ENCODE measurements at regions not wholly inside any gene's neighbourhood (a gene's known extent, or its start where the extent isn't known, plus 50 kb on each side); places are given as distances from the start of the nearest gene placed in this dataset.

- TF ChIP-seq POLR2AphosphoS5 (IDR thresholded peaks at IDR 0.05), result no peak
- TF ChIP-seq CTCF (IDR thresholded peaks at IDR 0.05), result no peak
Measured at GRCh38 chr21:19026911-19027310, 623.3 kb upstream of the TMPRSS15 start.

Measured in gastroesophageal sphincter (tissue), 3 donors.